ENCODE measurements at regions not wholly inside any gene's neighbourhood (a gene's known extent, or its start where the extent isn't known, plus 50 kb on each side); places are given as distances from the start of the nearest gene placed in this dataset.

- TF ChIP-seq CTCF (conservative IDR thresholded peaks at IDR 0.05; ENCODE audit: low read length), result no peak
- no peaks in the 10 kb centered on the region for H3K79me2 ChIP-seq (ENCODE audit: insufficient read depth, low read depth, low read length)
- CTCF ChIA-PET (ENCODE audit: unreplicated experiment), result no interaction called here
- POLR2A ChIA-PET, result no interaction called here
- no peak overlapping the region for H3K4me3 ChIP-seq (ENCODE audit: low read depth, low read length, poor library complexity, severe bottlenecking)
- no peaks in the 10 kb centered on the region for H3K4me1 ChIP-seq (ENCODE audit: insufficient read depth, low read length, poor library complexity, severe bottlenecking)
- no peaks in the 10 kb centered on the region for H4K20me1 ChIP-seq (ENCODE audit: insufficient read depth, low read length)
- H3K4me2 ChIP-seq (ENCODE audit: low read length), result no peak overlapping the region
- no peaks in the 10 kb centered on the region for H3K9me2 ChIP-seq (ENCODE audit: insufficient read depth, low read length)
- H3K9me3 ChIP-seq (ENCODE audit: low read length), result no peaks in the 10 kb centered on the region
- intact Hi-C loops (cut with micrococcal nuclease; ENCODE audit: unreplicated experiment), result no loop called here
- H2AFZ ChIP-seq (ENCODE audit: low read length), result no peak overlapping the region
- DNase-seq (ENCODE audit: low spot score), result no peak
- H3K36me3 ChIP-seq (ENCODE audit: insufficient read depth, low read length), result no peaks in the 10 kb centered on the region
- no TSS peak for BruUV-seq (replicated peaks)
- no peak overlapping the region for H3K27ac ChIP-seq (ENCODE audit: low read depth, low read length, poor library complexity, severe bottlenecking)
Measured at GRCh38 chr5:10858307-10858706, 97.3 kb upstream of the DAP start.

- BruUV-seq (replicated peaks), result no TSS peak
- Histone ChIP-seq H3K4me1 (ENCODE audit: insufficient read depth, low read length, poor library complexity, severe bottlenecking) (no peaks in the 10 kb centered on the region), H3K9me2 (ENCODE audit: insufficient read depth, low read length) (no peaks in the 10 kb centered on the region), H3K9me3 (ENCODE audit: low read length) (no peaks in the 10 kb centered on the region), H2AFZ (ENCODE audit: low read length) (no peak overlapping the region), H3K79me2 (ENCODE audit: insufficient read depth, low read depth, low read length) (no peaks in the 10 kb centered on the region), H4K20me1 (ENCODE audit: insufficient read depth, low read length) (no peaks in the 10 kb centered on the region), H3K36me3 (ENCODE audit: insufficient read depth, low read length) (no peaks in the 10 kb centered on the region), H3K27ac (ENCODE audit: low read depth, low read length, poor library complexity, severe bottlenecking) (no peak overlapping the region), H3K4me2 (ENCODE audit: low read length) (no peak overlapping the region), H3K4me3 (ENCODE audit: low read depth, low read length, poor library complexity, severe bottlenecking) (no peak overlapping the region)
- TF ChIP-seq CTCF (conservative IDR thresholded peaks at IDR 0.05; ENCODE audit: low read length), result peak; percentile 66
- TF ChIP-seq EZH2phosphoT487 (IDR thresholded peaks at IDR 0.05; ENCODE audit: borderline replicate concordance, low read depth, low read length), result no peak
- no peak for DNase-seq (ENCODE audit: low spot score)
- POLR2A ChIA-PET, result no interaction called here
- intact Hi-C loops (cut with micrococcal nuclease; ENCODE audit: unreplicated experiment), result no loop called here
- CTCF ChIA-PET (ENCODE audit: unreplicated experiment), result interaction anchor here (0.6 kb wide), 1 partner anchor 733 kb away, joined by 3 read pairs; no protein-coding TSS in a partner anchor
Measured at GRCh38 chr5:10857338-10857733, 96.3 kb upstream of the DAP start.

GRCh38 chr5:10856683-10857337 lies 95.8 kb upstream of the DAP start:
- H3K36me3 ChIP-seq (ENCODE audit: insufficient read depth, low read length), result no peaks in the 10 kb centered on the region
- H3K79me2 ChIP-seq (ENCODE audit: insufficient read depth, low read depth, low read length), result no peaks in the 10 kb centered on the region
- H3K27ac ChIP-seq (ENCODE audit: low read depth, low read length, poor library complexity, severe bottlenecking), result no peak overlapping the region
- no peaks in the 10 kb centered on the region for H4K20me1 ChIP-seq (ENCODE audit: insufficient read depth, low read length)
- CTCF ChIA-PET (ENCODE audit: unreplicated experiment), result no interaction called here
- no peak overlapping the region for H2AFZ ChIP-seq (ENCODE audit: low read length)
- BruUV-seq (replicated peaks), result no TSS peak
- no peak overlapping the region for H3K4me2 ChIP-seq (ENCODE audit: low read length)
- DNase-seq (ENCODE audit: low spot score), result peak; percentile 24
- no peaks in the 10 kb centered on the region for H3K9me3 ChIP-seq (ENCODE audit: low read length)
- intact Hi-C loops (cut with micrococcal nuclease; ENCODE audit: unreplicated experiment), result no loop called here
- no peaks in the 10 kb centered on the region for H3K4me1 ChIP-seq (ENCODE audit: insufficient read depth, low read length, poor library complexity, severe bottlenecking)
- H3K9me2 ChIP-seq (ENCODE audit: insufficient read depth, low read length), result no peaks in the 10 kb centered on the region
- POLR2A ChIA-PET, result no interaction called here
- TF ChIP-seq CTCF (conservative IDR thresholded peaks at IDR 0.05; ENCODE audit: low read length), result peak; percentile 86
- no peak for TF ChIP-seq EZH2phosphoT487 (IDR thresholded peaks at IDR 0.05; ENCODE audit: borderline replicate concordance, low read depth, low read length)
- no peak overlapping the region for H3K4me3 ChIP-seq (ENCODE audit: low read depth, low read length, poor library complexity, severe bottlenecking)
